ENCODE measurements at regions not wholly inside any gene's neighbourhood (a gene's known extent, or its start where the extent isn't known, plus 50 kb on each side); places are given as distances from the start of the nearest gene placed in this dataset.

- Histone ChIP-seq H2BK15ac (ENCODE audit: low read length) (peak overlapping the region; percentile 63; the same call in 1 of the 2 replicates), H3K27me3 (replicated peaks in 1 of 4; ENCODE audit: control insufficient read depth in 3 of 4, extremely low read depth in 1 of 4, insufficient read depth in 3 of 4, low read length in 3 of 4) (no peaks in the 10 kb centered on the region), H2AK5ac (ENCODE audit: low read depth, low read length) (no peak overlapping the region), H2BK5ac (ENCODE audit: low read depth, low read length) (no peak overlapping the region; the same call in 1 of the 2 replicates), H3K14ac (ENCODE audit: insufficient read length) (no peak overlapping the region), H3K36me3 (ENCODE audit: control insufficient read depth in 2 of 4, insufficient read depth in 4 of 4, low read length in 3 of 4) (no peaks in the 10 kb centered on the region), H2BK120ac (replicated peaks; ENCODE audit: low read depth, low read length) (no peak overlapping the region), H3K4ac (replicated peaks; ENCODE audit: insufficient read length, low read depth, low read length) (no peak overlapping the region), H3K9ac (replicated peaks in 1 of 4; ENCODE audit: extremely low read depth in 1 of 4, low read depth in 3 of 4, low read length in 3 of 4) (no peak overlapping the region), H4K5ac (ENCODE audit: insufficient read length, low read depth, low read length) (no peak overlapping the region), H3K56ac (replicated peaks; ENCODE audit: insufficient read length, low read depth, low read length) (no peak overlapping the region), H3K79me1 (ENCODE audit: low read depth, low read length) (no peaks in the 10 kb centered on the region), H3K23me2 (ENCODE audit: low read depth, low read length) (no peaks in the 10 kb centered on the region), H4K91ac (replicated peaks; ENCODE audit: insufficient read length, low read length) (no peak overlapping the region), H3K4me1 (replicated peaks in 1 of 4; ENCODE audit: control insufficient read depth in 3 of 4, insufficient read depth in 4 of 4, low read length in 3 of 4) (peaks cover 11 to 21% (median 13%) of the 10 kb centered on the region in 4 experiments), H2BK12ac (ENCODE audit: low read depth, low read length) (peak overlapping the region; percentile 2; the same call in 1 of the 2 replicates), H4K8ac (ENCODE audit: extremely low read depth, insufficient read depth, low read length) (no peak overlapping the region), H3K9me3 (ENCODE audit: insufficient read depth in 2 of 2, low read depth in 1 of 2, low read length in 1 of 2) (no peaks in the 10 kb centered on the region), H4K20me1 (replicated peaks in 1 of 2; ENCODE audit: control insufficient read depth in 1 of 2, insufficient read depth in 2 of 2, low read length in 2 of 2) (no peaks in the 10 kb centered on the region), H3K23ac (ENCODE audit: insufficient read length) (no peak overlapping the region), H2AFZ (ENCODE audit: low read length) (no peak overlapping the region), H3K27ac (ENCODE audit: low read depth, low read length) (no peak overlapping the region), H3K4me3 (ENCODE audit: extremely low read depth in 1 of 4, insufficient read depth in 2 of 4, low read depth in 3 of 4, low read length in 4 of 4) (no peak overlapping the region), H2BK20ac (ENCODE audit: low read length) (0 out of 2 replicates have a peak overlapping the region, but pooled peaks have one; percentile 38), H3K18ac (ENCODE audit: extremely low read depth, low read length) (no peak overlapping the region), H3K79me2 (ENCODE audit: control insufficient read depth in 1 of 2, insufficient read depth in 2 of 2, low read length in 2 of 2) (no peaks in the 10 kb centered on the region), H3K4me2 (ENCODE audit: insufficient read depth in 1 of 2, low read depth in 2 of 2, low read length in 2 of 2) (no peak overlapping the region)
- ChIA-PET CTCF (ENCODE audit: partially characterized antibody) (interaction anchor here (0.8 to 1.1 kb wide), 2 partner anchors 55 to 111 kb away, joined by 3 read pairs; no protein-coding TSS in a partner anchor), POLR2A (ENCODE audit: partially characterized antibody) (interaction anchor here (1.1 kb wide), 1 partner anchor 56 kb away, joined by 4 read pairs; the partner anchor contains the start of gene RPL37A)
- no peak for FAIRE-seq
- 91% methylated on average over 3 of the region's 3 CpGs; no CpG with 5 or more reads in 1 of the 2 experiments for WGBS, 2 experiments (ENCODE audit: extremely low coverage in 1 of 2, insufficient coverage in 1 of 2, insufficient read length in 1 of 2, insufficient replicate concordance in 2 of 2, low coverage in 1 of 2, low lambda C conversion rate in 2 of 2, missing lambda C conversion rate in 1 of 2)
- DNase-seq (ENCODE audit: low read depth in 1 of 2, low spot score in 2 of 2): no peak
- TF ChIP-seq JUND (IDR thresholded peaks at IDR 0.05; ENCODE audit: low read length) (no peak), SIX5 (IDR thresholded peaks at IDR 0.05; ENCODE audit: low read depth, low read length) (no peak), CHD2 (IDR thresholded peaks at IDR 0.05; ENCODE audit: low read length) (no peak), ASH2L (IDR thresholded peaks at IDR 0.05; ENCODE audit: low read length) (no peak), SP1 (IDR thresholded peaks at IDR 0.05; ENCODE audit: low read depth, low read length) (no peak), USF2 (IDR thresholded peaks at IDR 0.05; ENCODE audit: low read length) (no peak), E2F6 (IDR thresholded peaks at IDR 0.05) (no peak), SP2 (IDR thresholded peaks at IDR 0.05; ENCODE audit: low read length) (no peak), FOSL1 (IDR thresholded peaks at IDR 0.05; ENCODE audit: insufficient read depth, low read depth, low read length) (no peak), ATF3 (IDR thresholded peaks at IDR 0.05; ENCODE audit: insufficient read depth, low read depth, low read length) (no peak), KDM4A (IDR thresholded peaks at IDR 0.05; ENCODE audit: low read depth, low read length, severe bottlenecking) (no peak), SIRT6 (IDR thresholded peaks at IDR 0.05; ENCODE audit: low read length) (no peak), HDAC2 (IDR thresholded peaks at IDR 0.05; ENCODE audit: borderline replicate concordance in 1 of 2, low read depth in 2 of 2, low read length in 2 of 2) (no peak)
Observed at GRCh38 chr2:216554286-216554685, 55.6 kb downstream of the RPL37A start.
